ENCODE measurements at regions not wholly inside any gene's neighbourhood (a gene's known extent, or its start where the extent isn't known, plus 50 kb on each side); places are given as distances from the start of the nearest gene placed in this dataset.

DNA sequence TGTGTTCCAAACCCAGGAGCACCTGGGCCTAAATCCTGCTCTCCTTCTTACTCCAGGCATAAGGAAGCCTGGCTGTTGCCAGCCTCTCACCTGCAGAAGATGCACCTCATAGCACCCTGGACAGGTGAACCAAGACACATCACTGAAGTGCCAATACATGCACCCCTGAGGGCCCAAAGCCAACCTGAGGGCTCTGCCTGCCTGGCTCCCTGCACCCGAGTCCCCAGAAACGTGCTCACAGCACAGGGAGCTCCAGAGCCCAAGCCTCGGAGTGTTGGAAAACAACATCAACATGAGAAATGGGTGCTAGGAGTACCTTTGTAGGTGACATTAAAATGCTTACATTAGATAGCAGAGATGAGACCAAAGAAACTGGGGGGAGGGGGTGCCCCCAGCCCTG is 96.3 kb upstream of the RAB6C start:
- no peak overlapping the region for H3K4me3 ChIP-seq
- no peaks in the 10 kb centered on the region for H3K9me3 ChIP-seq
- peaks cover 0 to 3% (median 0%) of the 10 kb centered on the region in 4 donors for H3K4me1 ChIP-seq
- no peaks in the 10 kb centered on the region for H3K36me3 ChIP-seq
- DNase-seq (ENCODE audit: low spot score in 2 of 2), result no peak
- H3K27ac ChIP-seq, result no peak overlapping the region
- H3K27me3 ChIP-seq, result no peaks in the 10 kb centered on the region
- TF ChIP-seq EP300 (IDR thresholded peaks at IDR 0.05) (no peak), POLR2A (IDR thresholded peaks at IDR 0.05) (no peak)
- TF ChIP-seq, protein P1, sequence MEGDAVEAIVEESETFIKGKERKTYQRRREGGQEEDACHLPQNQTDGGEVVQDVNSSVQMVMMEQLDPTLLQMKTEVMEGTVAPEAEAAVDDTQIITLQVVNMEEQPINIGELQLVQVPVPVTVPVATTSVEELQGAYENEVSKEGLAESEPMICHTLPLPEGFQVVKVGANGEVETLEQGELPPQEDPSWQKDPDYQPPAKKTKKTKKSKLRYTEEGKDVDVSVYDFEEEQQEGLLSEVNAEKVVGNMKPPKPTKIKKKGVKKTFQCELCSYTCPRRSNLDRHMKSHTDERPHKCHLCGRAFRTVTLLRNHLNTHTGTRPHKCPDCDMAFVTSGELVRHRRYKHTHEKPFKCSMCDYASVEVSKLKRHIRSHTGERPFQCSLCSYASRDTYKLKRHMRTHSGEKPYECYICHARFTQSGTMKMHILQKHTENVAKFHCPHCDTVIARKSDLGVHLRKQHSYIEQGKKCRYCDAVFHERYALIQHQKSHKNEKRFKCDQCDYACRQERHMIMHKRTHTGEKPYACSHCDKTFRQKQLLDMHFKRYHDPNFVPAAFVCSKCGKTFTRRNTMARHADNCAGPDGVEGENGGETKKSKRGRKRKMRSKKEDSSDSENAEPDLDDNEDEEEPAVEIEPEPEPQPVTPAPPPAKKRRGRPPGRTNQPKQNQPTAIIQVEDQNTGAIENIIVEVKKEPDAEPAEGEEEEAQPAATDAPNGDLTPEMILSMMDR (IDR thresholded peaks at IDR 0.05), result no peak
- 85 to 91% methylated on average over 3 of the region's 3 CpGs for WGBS, 2 donors

DNA sequence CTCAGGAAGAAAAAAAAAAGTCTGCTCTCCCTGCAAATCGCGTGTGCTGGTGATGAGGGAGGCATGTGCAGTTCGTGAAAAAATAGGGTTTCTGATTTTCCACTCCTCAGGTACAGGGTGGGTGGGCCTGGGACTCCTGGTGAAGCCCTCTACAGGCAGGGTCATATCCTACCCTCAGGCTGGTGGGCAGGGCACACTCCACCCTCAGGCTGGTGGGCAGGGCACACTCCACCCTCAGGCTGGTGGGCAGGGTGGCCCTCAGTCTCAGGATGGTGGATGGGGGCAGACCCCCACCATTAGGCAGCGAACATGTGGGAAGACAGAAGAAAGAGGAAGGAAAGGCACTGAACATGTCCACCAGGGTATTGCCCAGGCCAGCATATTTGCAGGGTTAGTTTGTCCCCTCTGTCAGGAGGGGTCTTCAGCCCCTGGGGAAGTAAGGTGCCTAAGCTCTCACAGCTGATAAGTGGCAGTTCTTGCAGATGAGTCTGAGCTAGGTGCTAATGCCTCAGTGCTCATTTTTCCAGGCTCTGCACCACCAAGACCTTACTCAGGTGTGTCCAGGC is 95.2 kb upstream of the RAB6C start:
- H3K36me3 ChIP-seq, result no peaks in the 10 kb centered on the region
- H3K9me3 ChIP-seq, result no peaks in the 10 kb centered on the region
- TF ChIP-seq, protein P1 (IDR thresholded peaks at IDR 0.05), result no peak
- TF ChIP-seq EP300 (IDR thresholded peaks at IDR 0.05), result no peak
- TF ChIP-seq POLR2A (IDR thresholded peaks at IDR 0.05), result no peak
- no peak overlapping the region for H3K27ac ChIP-seq
- WGBS, 2 donors, result 86 to 88% methylated on average over 4 of the region's 4 CpGs
- DNase-seq (ENCODE audit: low spot score in 2 of 2), result no peak
- H3K4me3 ChIP-seq, result no peak overlapping the region
- H3K4me1 ChIP-seq, result no peaks in the 10 kb centered on the region
- no peaks in the 10 kb centered on the region for H3K27me3 ChIP-seq

DNA sequence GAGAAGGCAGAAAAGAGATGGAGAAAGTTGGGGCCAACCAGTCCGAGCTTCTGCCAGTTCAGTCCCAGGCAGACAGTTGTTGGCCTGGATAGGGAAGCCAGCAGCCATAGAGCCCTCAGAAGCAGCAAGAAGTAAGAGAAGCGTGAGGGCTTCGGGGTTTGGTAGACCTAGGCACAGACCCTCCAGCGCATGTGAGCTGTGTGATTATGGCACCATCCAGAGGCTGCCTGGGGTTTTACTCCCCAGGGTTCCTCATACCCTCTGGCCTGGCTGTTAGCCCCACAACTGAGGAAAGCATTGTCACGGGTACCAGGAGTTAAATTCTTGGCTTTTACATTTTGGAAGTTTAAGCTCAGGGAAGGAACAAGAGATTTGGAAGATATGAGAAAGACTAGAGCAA is 93.7 kb upstream of the RAB6C start:
- Histone ChIP-seq H3K4me1 (no peaks in the 10 kb centered on the region), H3K4me3 (no peak overlapping the region), H3K9me3 (no peaks in the 10 kb centered on the region), H3K27me3 (no peaks in the 10 kb centered on the region), H3K36me3 (no peaks in the 10 kb centered on the region), H3K27ac (no peak overlapping the region)
- no peak for TF ChIP-seq POLR2A (IDR thresholded peaks at IDR 0.05)
- TF ChIP-seq EP300 (IDR thresholded peaks at IDR 0.05), result no peak
- TF ChIP-seq, protein P1 (IDR thresholded peaks at IDR 0.05), result no peak
- DNase-seq (ENCODE audit: low spot score in 2 of 2), result no peak
- 37 to 46% methylated on average over 5 of the region's 5 CpGs for WGBS, 2 donors

GRCh38 chr2:129887688-129888266 is 91.7 kb upstream of the RAB6C start:
- Histone ChIP-seq H3K36me3 (no peaks in the 10 kb centered on the region), H3K27me3 (no peaks in the 10 kb centered on the region), H3K4me1 (no peaks in the 10 kb centered on the region), H3K9me3 (no peaks in the 10 kb centered on the region), H3K27ac (no peak overlapping the region), H3K4me3 (no peak overlapping the region)
- 65 to 90% methylated on average over 3 of the region's 3 CpGs for WGBS, 2 donors
- DNase-seq (ENCODE audit: low spot score in 2 of 2), result no peak
- TF ChIP-seq, protein P1 (IDR thresholded peaks at IDR 0.05), result no peak
- TF ChIP-seq POLR2A (IDR thresholded peaks at IDR 0.05), result no peak
- TF ChIP-seq EP300 (IDR thresholded peaks at IDR 0.05), result no peak

GRCh38 chr2:129888461-129888860 is 91.0 kb upstream of the RAB6C start:
- TF ChIP-seq, protein P1 (IDR thresholded peaks at IDR 0.05), result no peak
- no peak for TF ChIP-seq POLR2A (IDR thresholded peaks at IDR 0.05)
- TF ChIP-seq EP300 (IDR thresholded peaks at IDR 0.05), result no peak
- H3K4me1 ChIP-seq, result no peaks in the 10 kb centered on the region
- H3K4me3 ChIP-seq, result no peak overlapping the region
- no peak overlapping the region for H3K27ac ChIP-seq
- no peak for DNase-seq (ENCODE audit: low spot score in 2 of 2)
- no peaks in the 10 kb centered on the region for H3K9me3 ChIP-seq
- WGBS, 2 donors, result 70 to 79% methylated on average over 4 of the region's 4 CpGs
- no peaks in the 10 kb centered on the region for H3K36me3 ChIP-seq
- no peaks in the 10 kb centered on the region for H3K27me3 ChIP-seq
